Neural progenitor cell (in vitro differentiated cells): ENCODE measurements at regions not wholly inside any gene's neighbourhood (a gene's known extent, or its start where the extent isn't known, plus 50 kb on each side); places are given as distances from the start of the nearest gene placed in this dataset.

Source experiments
- DNase-seq: peaks from one replicate; pipeline ENCODE4 v3.0.0-alpha.2; 2016; ENCODE audit warnings: low spot score
- H2AFZ ChIP-seq: fragments of 200-600 bp; sonication (generic); replicated peaks from 2 replicates; pipeline ENCODE4 v1.6.1; 2016; ENCODE audit warnings: antibody characterized with exemption
- H3F3A ChIP-seq: fragments of 200-600 bp; sonication (generic); 2 replicates; pipeline ENCODE4 v1.6.1; 2016; ENCODE audit warnings: antibody characterized with exemption, low read depth
- H3K27ac ChIP-seq: fragments of 200-600 bp; sonication (generic); 2 replicates; pipeline ENCODE4 v1.5.1; 2016; ENCODE audit warnings: mild to moderate bottlenecking
- H3K27me3 ChIP-seq: fragments of 200-600 bp; sonication (generic); 2 replicates; pipeline ENCODE4 v1.6.1; 2016; ENCODE audit warnings: mild to moderate bottlenecking, moderate library complexity
- H3K36me3 ChIP-seq: fragments of 200-600 bp; sonication (generic); 2 replicates; pipeline ENCODE4 v1.5.1; 2016
- H3K4me1 ChIP-seq: fragments of 200-600 bp; sonication (generic); 2 replicates; pipeline ENCODE4 v1.6.1; 2016; ENCODE audit warnings: mixed run types
- H3K4me2 ChIP-seq: fragments of 200-600 bp; sonication (generic); 2 replicates; pipeline ENCODE4 v1.6.1; 2016
- H3K4me3 ChIP-seq: fragments of 200-600 bp; sonication (generic); 2 replicates; pipeline ENCODE4 v1.5.1; 2016
- H3K79me2 ChIP-seq: fragments of 200-600 bp; sonication (generic); 2 replicates; pipeline ENCODE4 v1.6.1; 2016; ENCODE audit warnings: low read depth
- H3K9ac ChIP-seq: fragments of 200-600 bp; sonication (generic); 2 replicates; pipeline ENCODE4 v1.6.1; 2016
- H3K9me3 ChIP-seq: fragments of 200-600 bp; sonication (generic); 2 replicates; pipeline ENCODE4 v1.5.1; 2016; ENCODE audit warnings: low read depth
- H4K20me1 ChIP-seq: fragments of 200-600 bp; sonication (generic); 2 replicates; pipeline ENCODE4 v1.6.1; 2016; ENCODE audit warnings: low read depth
- H3K27ac Mint-ChIP-seq: 3 replicates; pipeline ENCODE4 v1.8.0; 2021; ENCODE audit warnings: mixed read lengths
- H3K27me3 Mint-ChIP-seq: 2 replicates; pipeline ENCODE4 v1.8.0; 2022; ENCODE audit warnings: low read depth, mild to moderate bottlenecking, inconsistent platforms, moderate library complexity, mixed read lengths; ENCODE audit not compliant: insufficient read depth
- H3K36me3 Mint-ChIP-seq: 3 replicates; pipeline ENCODE4 v1.8.0; 2021; ENCODE audit warnings: mixed read lengths
- H3K4me1 Mint-ChIP-seq: 3 replicates; pipeline ENCODE4 v1.8.0; 2021; ENCODE audit warnings: mixed read lengths
- H3K4me3 Mint-ChIP-seq: 3 replicates; pipeline ENCODE4 v1.8.0; 2021; ENCODE audit warnings: mild to moderate bottlenecking, moderate library complexity, mixed read lengths
- H3K9me3 Mint-ChIP-seq: 3 replicates; pipeline ENCODE4 v1.8.0; 2020; ENCODE audit warnings: mixed read lengths
- EZH2 ChIP-seq: fragments of 200-600 bp; sonication (generic); IDR thresholded peaks from 2 replicates; pipeline ENCODE4 v1.6.1; 2017; ENCODE audit warnings: antibody characterized with exemption, mild to moderate bottlenecking, moderate library complexity
- EZH2phosphoT487 ChIP-seq: fragments of 200-600 bp; sonication (generic); IDR thresholded peaks from 2 replicates; pipeline ENCODE4 v1.6.1; 2017; ENCODE audit warnings: antibody characterized with exemption
- TF ChIP-seq, protein P1 (sequence below): fragments of 200-600 bp; sonication (generic); IDR thresholded peaks from 2 replicates; pipeline ENCODE4 v1.5.1; 2017; ENCODE audit warnings: antibody characterized with exemption, mild to moderate bottlenecking

- no peak overlapping the region for H3K27ac Mint-ChIP-seq
- H3K79me2 ChIP-seq = no peaks in the 10 kb centered on the region
- no peaks in the 10 kb centered on the region for H3K9me3 Mint-ChIP-seq
- no peak overlapping the region for H2AFZ ChIP-seq
- H3K9me3 ChIP-seq = no peaks in the 10 kb centered on the region
- H3F3A ChIP-seq = no peaks in the 10 kb centered on the region
- H3K36me3 Mint-ChIP-seq = no peaks in the 10 kb centered on the region
- H3K4me2 ChIP-seq = no peak overlapping the region
- no peak overlapping the region for H3K9ac ChIP-seq
- DNase-seq = no peak
- no peaks in the 10 kb centered on the region for H3K27me3 Mint-ChIP-seq
- H3K4me3 ChIP-seq = no peak overlapping the region
- H3K4me3 Mint-ChIP-seq = no peak overlapping the region
- H4K20me1 ChIP-seq = no peaks in the 10 kb centered on the region
- H3K27ac ChIP-seq = no peak overlapping the region
- no peaks in the 10 kb centered on the region for H3K4me1 ChIP-seq
- TF ChIP-seq, protein P1, sequence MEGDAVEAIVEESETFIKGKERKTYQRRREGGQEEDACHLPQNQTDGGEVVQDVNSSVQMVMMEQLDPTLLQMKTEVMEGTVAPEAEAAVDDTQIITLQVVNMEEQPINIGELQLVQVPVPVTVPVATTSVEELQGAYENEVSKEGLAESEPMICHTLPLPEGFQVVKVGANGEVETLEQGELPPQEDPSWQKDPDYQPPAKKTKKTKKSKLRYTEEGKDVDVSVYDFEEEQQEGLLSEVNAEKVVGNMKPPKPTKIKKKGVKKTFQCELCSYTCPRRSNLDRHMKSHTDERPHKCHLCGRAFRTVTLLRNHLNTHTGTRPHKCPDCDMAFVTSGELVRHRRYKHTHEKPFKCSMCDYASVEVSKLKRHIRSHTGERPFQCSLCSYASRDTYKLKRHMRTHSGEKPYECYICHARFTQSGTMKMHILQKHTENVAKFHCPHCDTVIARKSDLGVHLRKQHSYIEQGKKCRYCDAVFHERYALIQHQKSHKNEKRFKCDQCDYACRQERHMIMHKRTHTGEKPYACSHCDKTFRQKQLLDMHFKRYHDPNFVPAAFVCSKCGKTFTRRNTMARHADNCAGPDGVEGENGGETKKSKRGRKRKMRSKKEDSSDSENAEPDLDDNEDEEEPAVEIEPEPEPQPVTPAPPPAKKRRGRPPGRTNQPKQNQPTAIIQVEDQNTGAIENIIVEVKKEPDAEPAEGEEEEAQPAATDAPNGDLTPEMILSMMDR = no peak
- no peak for TF ChIP-seq EZH2phosphoT487
- TF ChIP-seq EZH2 = no peak
- H3K36me3 ChIP-seq = no peaks in the 10 kb centered on the region
- H3K27me3 ChIP-seq = no peaks in the 10 kb centered on the region
- H3K4me1 Mint-ChIP-seq = peaks cover 14% of the 10 kb centered on the region
These were observed 217.0 kb downstream of the KIF26A start for GRCh38 chr14:104355101-104356019.

DNA sequence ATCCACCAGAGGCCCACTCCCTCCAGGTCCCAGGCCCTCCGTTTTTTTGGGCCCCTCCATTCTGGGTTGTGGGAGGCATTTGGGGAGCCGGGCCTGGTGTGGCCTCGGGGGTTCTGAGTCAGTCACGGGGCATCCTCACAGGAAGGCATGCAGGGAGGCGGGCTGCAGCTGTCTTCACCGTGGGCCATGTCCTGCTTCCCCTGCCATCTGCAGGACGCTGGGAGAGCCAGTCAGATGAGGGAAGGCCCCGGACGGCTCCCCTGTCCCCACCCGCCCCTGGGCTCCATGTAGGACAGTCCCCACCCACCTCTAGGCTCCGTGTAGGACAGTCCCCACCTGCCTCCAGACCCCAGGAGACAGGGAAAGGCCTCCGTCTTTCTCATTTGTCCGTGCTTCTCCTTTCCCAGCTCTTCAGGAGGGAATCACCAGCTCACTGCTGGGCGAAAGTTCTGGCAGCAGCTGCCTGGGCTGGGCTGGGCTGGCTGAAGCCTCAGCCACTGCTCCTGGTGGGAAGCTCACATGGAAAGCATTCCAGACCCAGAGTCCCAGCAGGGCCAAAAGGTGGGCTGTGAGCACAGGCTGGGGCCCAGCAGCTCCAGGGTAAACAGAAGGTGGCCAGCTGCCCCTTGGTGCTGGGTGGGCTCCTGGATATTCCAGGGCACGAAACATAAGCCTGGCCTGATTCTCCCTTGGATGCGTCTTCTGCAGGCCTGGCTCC lies 217.8 kb downstream of the KIF26A start:
- Mint-ChIP-seq H3K4me1 (peaks cover 9% of the 10 kb centered on the region), H3K27me3 (no peaks in the 10 kb centered on the region), H3K27ac (peak overlapping the region; percentile 62), H3K36me3 (no peaks in the 10 kb centered on the region), H3K9me3 (no peaks in the 10 kb centered on the region), H3K4me3 (no peak overlapping the region)
- Histone ChIP-seq H3K27ac (no peak overlapping the region), H3K9ac (no peak overlapping the region), H3K4me3 (no peak overlapping the region), H3F3A (no peaks in the 10 kb centered on the region), H3K9me3 (no peaks in the 10 kb centered on the region), H3K36me3 (no peaks in the 10 kb centered on the region), H3K27me3 (no peaks in the 10 kb centered on the region), H3K4me2 (no peak overlapping the region), H4K20me1 (no peaks in the 10 kb centered on the region), H3K4me1 (no peaks in the 10 kb centered on the region), H2AFZ (no peak overlapping the region), H3K79me2 (no peaks in the 10 kb centered on the region)
- no peak for DNase-seq
- TF ChIP-seq EZH2phosphoT487 = no peak
- no peak for TF ChIP-seq EZH2
- TF ChIP-seq, protein P1 = no peak

- H3K27ac ChIP-seq = no peak overlapping the region
- no peaks in the 10 kb centered on the region for H3K27me3 ChIP-seq
- no peaks in the 10 kb centered on the region for H4K20me1 ChIP-seq
- no peaks in the 10 kb centered on the region for H3K4me1 ChIP-seq
- H3K9ac ChIP-seq = no peak overlapping the region
- no peak overlapping the region for H3K4me3 Mint-ChIP-seq
- no peak for TF ChIP-seq EZH2phosphoT487
- no peak for TF ChIP-seq EZH2
- TF ChIP-seq, protein P1 = no peak
- H3K36me3 Mint-ChIP-seq = no peaks in the 10 kb centered on the region
- no peaks in the 10 kb centered on the region for H3K27me3 Mint-ChIP-seq
- no peak overlapping the region for H3K4me2 ChIP-seq
- H3K9me3 ChIP-seq = no peaks in the 10 kb centered on the region
- no peaks in the 10 kb centered on the region for H3K36me3 ChIP-seq
- no peaks in the 10 kb centered on the region for H3F3A ChIP-seq
- H3K4me3 ChIP-seq = no peak overlapping the region
- no peaks in the 10 kb centered on the region for H3K9me3 Mint-ChIP-seq
- no peaks in the 10 kb centered on the region for H3K79me2 ChIP-seq
- peak overlapping the region; percentile 62 for H3K27ac Mint-ChIP-seq
- peaks cover 9% of the 10 kb centered on the region for H3K4me1 Mint-ChIP-seq
- H2AFZ ChIP-seq = no peak overlapping the region
- DNase-seq = no peak
These were observed 218.6 kb downstream of the KIF26A start for GRCh38 chr14:104356738-104357688.
